ENCODE measurements at regions not wholly inside any gene's neighbourhood (a gene's known extent, or its start where the extent isn't known, plus 50 kb on each side); places are given as distances from the start of the nearest gene placed in this dataset.

DNA sequence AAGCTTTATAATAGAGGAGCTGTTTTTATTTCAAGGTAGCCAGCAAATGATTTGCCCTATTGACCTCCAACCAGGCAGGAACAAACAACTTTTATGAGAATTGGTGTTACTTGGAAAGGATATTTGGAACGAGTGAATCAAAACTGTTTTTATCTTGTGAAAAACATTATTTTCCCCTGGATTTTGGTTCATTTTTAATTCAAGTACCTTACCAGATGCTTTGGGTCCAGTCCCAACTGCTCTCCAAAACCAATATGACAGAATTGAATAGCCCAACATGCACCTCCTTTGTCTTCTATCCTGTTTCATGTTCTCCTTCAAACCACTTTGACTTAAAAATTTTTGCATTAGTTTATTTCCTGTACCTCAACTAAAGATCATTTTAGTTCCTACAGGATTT lies 178.6 kb upstream of the RBMS1 start:
- TF ChIP-seq, protein P1, sequence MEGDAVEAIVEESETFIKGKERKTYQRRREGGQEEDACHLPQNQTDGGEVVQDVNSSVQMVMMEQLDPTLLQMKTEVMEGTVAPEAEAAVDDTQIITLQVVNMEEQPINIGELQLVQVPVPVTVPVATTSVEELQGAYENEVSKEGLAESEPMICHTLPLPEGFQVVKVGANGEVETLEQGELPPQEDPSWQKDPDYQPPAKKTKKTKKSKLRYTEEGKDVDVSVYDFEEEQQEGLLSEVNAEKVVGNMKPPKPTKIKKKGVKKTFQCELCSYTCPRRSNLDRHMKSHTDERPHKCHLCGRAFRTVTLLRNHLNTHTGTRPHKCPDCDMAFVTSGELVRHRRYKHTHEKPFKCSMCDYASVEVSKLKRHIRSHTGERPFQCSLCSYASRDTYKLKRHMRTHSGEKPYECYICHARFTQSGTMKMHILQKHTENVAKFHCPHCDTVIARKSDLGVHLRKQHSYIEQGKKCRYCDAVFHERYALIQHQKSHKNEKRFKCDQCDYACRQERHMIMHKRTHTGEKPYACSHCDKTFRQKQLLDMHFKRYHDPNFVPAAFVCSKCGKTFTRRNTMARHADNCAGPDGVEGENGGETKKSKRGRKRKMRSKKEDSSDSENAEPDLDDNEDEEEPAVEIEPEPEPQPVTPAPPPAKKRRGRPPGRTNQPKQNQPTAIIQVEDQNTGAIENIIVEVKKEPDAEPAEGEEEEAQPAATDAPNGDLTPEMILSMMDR (IDR thresholded peaks at IDR 0.05 in 8 of 11, conservative IDR thresholded peaks at IDR 0.05 in 3 of 11) = no peak
- TF ChIP-seq POLR2AphosphoS5 (IDR thresholded peaks at IDR 0.05) = no peak
